ENCODE measurements at regions not wholly inside any gene's neighbourhood (a gene's known extent, or its start where the extent isn't known, plus 50 kb on each side); places are given as distances from the start of the nearest gene placed in this dataset.

DNA sequence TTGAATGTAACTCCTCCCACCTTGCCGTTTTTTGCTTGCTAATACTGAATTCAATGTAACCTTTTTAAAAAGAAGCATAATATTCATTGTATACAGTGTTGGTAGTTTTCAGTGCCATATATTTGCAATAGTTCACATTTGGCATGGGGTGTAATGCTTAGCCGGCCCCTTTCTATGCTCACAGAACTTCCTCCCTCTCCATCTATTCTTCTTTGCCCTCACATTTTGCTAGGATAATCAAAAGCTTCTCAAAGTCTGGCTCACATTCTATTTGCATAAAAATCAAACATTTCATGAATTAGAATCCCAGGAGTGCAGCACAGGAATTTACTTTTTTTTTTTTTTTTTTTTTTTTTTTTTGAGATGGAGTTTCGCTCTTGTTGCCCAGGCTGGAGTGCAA, 226.3 kb upstream of the MPDZ start:
- TF ChIP-seq CTCF (optimal IDR thresholded peaks at IDR 0.05 in 1 of 3, IDR thresholded peaks at IDR 0.05 in 1 of 3, conservative IDR thresholded peaks at IDR 0.05 in 1 of 3; ENCODE audit: extremely low read depth in 1 of 3, insufficient read depth in 2 of 3, low read length in 3 of 3) (no peak), EZH2 (IDR thresholded peaks at IDR 0.05; ENCODE audit: low read length) (no peak)

Data from keratinocyte (primary cell).